BLaER1 treated with 17β-estradiol and CSF1 and Interleukin-3, amounts not matched to agents 10 nM and 100 nM (cell line): ENCODE measurements at regions not wholly inside any gene's neighbourhood (a gene's known extent, or its start where the extent isn't known, plus 50 kb on each side); places are given as distances from the start of the nearest gene placed in this dataset.

ENCODE experiments used
- H3K27ac ChIP-seq, 11 experiments: shearing (Covaris generic); formaldehyde crosslinking; 2 replicates each; pipeline ENCODE4 v1.8.1; 2022
- H3K27me3 ChIP-seq, 11 experiments: shearing (Covaris generic); formaldehyde crosslinking; 2 replicates each; pipeline ENCODE4 v1.8.1; 2022
- H3K36me3 ChIP-seq, 11 experiments: shearing (Covaris generic); formaldehyde crosslinking; 2 replicates each; pipeline ENCODE4 v1.8.1; 2022
- H3K4me1 ChIP-seq, 10 experiments: shearing (Covaris generic); formaldehyde crosslinking; 2 replicates each; pipeline ENCODE4 v1.8.1; 2022
- H3K4me2 ChIP-seq, 11 experiments: shearing (Covaris generic); formaldehyde crosslinking; 2 replicates each; pipeline ENCODE4 v1.8.1; 2022
- H3K4me3 ChIP-seq, 10 experiments: shearing (Covaris generic); formaldehyde crosslinking; 2 replicates each; pipeline ENCODE4 v1.8.1; 2022
- H3K9ac ChIP-seq, 11 experiments: shearing (Covaris generic); formaldehyde crosslinking; 2 replicates each; pipeline ENCODE4 v1.8.1; 2022
- H3K9me3 ChIP-seq, 11 experiments: shearing (Covaris generic); formaldehyde crosslinking; replicated peaks in 1 of 11; 2 replicates each; pipeline ENCODE4 v1.8.1; 2022
- H4K20me1 ChIP-seq, 11 experiments: shearing (Covaris generic); formaldehyde crosslinking; 2 replicates each; pipeline ENCODE4 v1.8.1; 2022
- Cebpa-rat ChIP-seq, 11 experiments: shearing (Covaris generic); IDR thresholded peaks; 2 replicates each; pipeline ENCODE4 v1.8.1; 2022

GRCh38 chr4:147303873-147304229, 177.0 kb upstream of the EDNRA start:
- H3K27ac ChIP-seq, result no peak overlapping the region
- H4K20me1 ChIP-seq, result no peaks in the 10 kb centered on the region
- H3K9ac ChIP-seq, result no peak overlapping the region
- H3K4me2 ChIP-seq, result no peak overlapping the region
- H3K4me3 ChIP-seq, result no peak overlapping the region
- no peaks in the 10 kb centered on the region for H3K36me3 ChIP-seq
- no peaks in the 10 kb centered on the region for H3K9me3 ChIP-seq
- H3K4me1 ChIP-seq, result no peaks in the 10 kb centered on the region
- no peak for TF ChIP-seq Cebpa-rat (IDR thresholded peaks at IDR 0.05)
- H3K27me3 ChIP-seq, result no peaks in the 10 kb centered on the region

GRCh38 chr4:147307896-147308674, 172.8 kb upstream of the EDNRA start:
- H3K9me3 ChIP-seq, result no peaks in the 10 kb centered on the region
- H3K4me3 ChIP-seq, result no peak overlapping the region
- H3K4me2 ChIP-seq, result no peak overlapping the region
- no peak overlapping the region for H3K27ac ChIP-seq
- H4K20me1 ChIP-seq, result no peaks in the 10 kb centered on the region
- no peaks in the 10 kb centered on the region for H3K4me1 ChIP-seq
- no peak for TF ChIP-seq Cebpa-rat (IDR thresholded peaks at IDR 0.05)
- no peaks in the 10 kb centered on the region for H3K27me3 ChIP-seq
- no peaks in the 10 kb centered on the region for H3K36me3 ChIP-seq
- no peak overlapping the region for H3K9ac ChIP-seq

GRCh38 chr4:147309434-147309833, 171.5 kb upstream of the EDNRA start:
- no peaks in the 10 kb centered on the region for H3K4me1 ChIP-seq
- H3K9ac ChIP-seq, result no peak overlapping the region
- H3K27ac ChIP-seq, result no peak overlapping the region
- H3K27me3 ChIP-seq, result no peaks in the 10 kb centered on the region
- H3K9me3 ChIP-seq, result no peaks in the 10 kb centered on the region
- no peaks in the 10 kb centered on the region for H4K20me1 ChIP-seq
- H3K36me3 ChIP-seq, result no peaks in the 10 kb centered on the region
- TF ChIP-seq Cebpa-rat (IDR thresholded peaks at IDR 0.05), result no peak
- no peak overlapping the region for H3K4me2 ChIP-seq
- H3K4me3 ChIP-seq, result no peak overlapping the region

- no peaks in the 10 kb centered on the region for H3K27me3 ChIP-seq
- no peaks in the 10 kb centered on the region for H3K9me3 ChIP-seq
- no peak overlapping the region for H3K4me3 ChIP-seq
- no peak overlapping the region for H3K27ac ChIP-seq
- H3K36me3 ChIP-seq, result no peaks in the 10 kb centered on the region
- no peak overlapping the region for H3K4me2 ChIP-seq
- no peak for TF ChIP-seq Cebpa-rat (IDR thresholded peaks at IDR 0.05)
- no peak overlapping the region for H3K9ac ChIP-seq
- H3K4me1 ChIP-seq, result no peaks in the 10 kb centered on the region
- no peaks in the 10 kb centered on the region for H4K20me1 ChIP-seq
Measured at GRCh38 chr4:147310312-147310711, 170.6 kb upstream of the EDNRA start.

DNA sequence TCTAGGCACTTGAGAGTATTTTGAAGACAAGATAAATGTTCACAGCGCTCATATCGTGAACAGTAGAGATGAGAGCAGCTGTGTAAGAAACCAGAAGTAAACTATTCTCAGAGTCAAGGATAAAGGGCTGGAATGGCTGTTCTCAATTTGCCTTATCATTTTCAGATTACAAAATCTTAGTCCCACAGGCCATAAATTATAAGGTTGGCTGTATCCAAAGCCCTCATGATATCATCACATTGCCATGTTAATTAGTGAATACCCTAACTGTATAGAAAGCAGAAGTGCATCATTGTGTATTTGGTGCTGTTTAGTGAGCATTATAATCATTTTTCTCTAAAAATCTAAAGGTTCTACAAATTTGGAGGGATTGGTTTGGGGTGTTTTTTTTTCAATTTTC, 168.9 kb upstream of the EDNRA start:
- Histone ChIP-seq H3K9ac (no peak overlapping the region), H3K27ac (no peak overlapping the region), H3K9me3 (no peaks in the 10 kb centered on the region), H4K20me1 (no peaks in the 10 kb centered on the region), H3K36me3 (no peaks in the 10 kb centered on the region), H3K27me3 (no peaks in the 10 kb centered on the region), H3K4me3 (no peak overlapping the region), H3K4me2 (no peak overlapping the region), H3K4me1 (no peaks in the 10 kb centered on the region)
- no peak for TF ChIP-seq Cebpa-rat (IDR thresholded peaks at IDR 0.05)

DNA sequence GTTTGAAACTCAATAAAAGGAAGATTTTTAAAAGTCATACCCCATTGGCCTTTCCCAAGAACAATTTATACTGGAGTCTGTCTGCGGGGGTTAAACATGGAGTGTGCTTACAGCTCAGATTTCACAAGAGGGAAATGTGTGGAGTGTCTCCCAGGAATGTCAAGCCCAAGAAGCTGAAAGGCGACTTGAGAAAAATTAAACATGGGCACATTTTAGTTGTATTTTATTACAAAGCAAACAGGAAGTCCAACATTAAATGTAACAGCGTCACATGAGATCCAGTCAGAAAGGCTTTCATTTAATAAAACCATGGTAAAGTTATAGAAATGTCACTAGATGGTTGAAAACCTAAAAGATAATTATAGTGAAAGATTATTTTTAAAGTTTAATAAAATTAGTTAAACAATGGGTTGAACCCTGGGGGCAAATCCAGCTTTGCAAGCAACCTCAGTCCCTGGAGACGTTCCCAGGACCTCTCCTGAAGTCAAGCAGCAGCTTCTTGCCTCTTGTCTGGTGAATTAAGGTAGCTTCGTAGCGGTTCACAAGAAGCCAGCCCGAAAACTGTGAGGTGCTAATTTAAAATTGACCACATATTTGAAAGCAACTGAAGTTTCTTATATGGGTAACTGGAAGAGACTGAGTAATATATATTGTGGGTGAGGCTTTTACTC, 168.4 kb upstream of the EDNRA start:
- H3K27me3 ChIP-seq, result no peaks in the 10 kb centered on the region
- no peaks in the 10 kb centered on the region for H4K20me1 ChIP-seq
- no peak overlapping the region for H3K9ac ChIP-seq
- H3K4me3 ChIP-seq, result no peak overlapping the region
- H3K27ac ChIP-seq, result no peak overlapping the region
- no peak overlapping the region for H3K4me2 ChIP-seq
- H3K9me3 ChIP-seq, result no peaks in the 10 kb centered on the region
- H3K4me1 ChIP-seq, result no peaks in the 10 kb centered on the region
- no peak for TF ChIP-seq Cebpa-rat (IDR thresholded peaks at IDR 0.05)
- no peaks in the 10 kb centered on the region for H3K36me3 ChIP-seq

DNA sequence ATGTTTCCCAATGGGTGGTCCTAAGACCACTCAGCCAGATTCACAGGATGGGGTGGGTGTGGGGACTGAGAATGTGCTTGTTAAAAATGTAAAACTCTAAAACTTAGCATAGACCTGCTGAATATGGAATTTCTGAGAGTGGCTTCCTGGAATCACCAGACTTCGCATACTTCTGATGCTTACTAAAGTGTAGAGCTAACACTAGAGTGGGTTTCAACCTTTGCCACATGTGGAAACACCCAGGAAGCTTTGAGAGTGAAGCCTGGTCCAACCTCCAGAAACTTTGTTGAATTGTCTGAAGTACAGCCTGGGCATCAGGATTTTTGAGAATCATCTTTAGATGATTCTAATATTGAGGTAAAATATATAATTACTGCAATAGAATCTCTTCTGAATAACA, 167.8 kb upstream of the EDNRA start:
- Histone ChIP-seq H3K9ac (no peak overlapping the region), H4K20me1 (no peaks in the 10 kb centered on the region), H3K27ac (no peak overlapping the region), H3K4me3 (no peak overlapping the region), H3K4me1 (no peaks in the 10 kb centered on the region), H3K4me2 (no peak overlapping the region), H3K9me3 (no peaks in the 10 kb centered on the region), H3K36me3 (no peaks in the 10 kb centered on the region), H3K27me3 (no peaks in the 10 kb centered on the region)
- TF ChIP-seq Cebpa-rat (IDR thresholded peaks at IDR 0.05), result no peak

GRCh38 chr4:147318586-147318985, 162.3 kb upstream of the EDNRA start:
- TF ChIP-seq Cebpa-rat (IDR thresholded peaks at IDR 0.05), result no peak
- no peak overlapping the region for H3K4me3 ChIP-seq
- no peak overlapping the region for H3K9ac ChIP-seq
- H3K27ac ChIP-seq, result no peak overlapping the region
- no peak overlapping the region for H3K4me2 ChIP-seq
- H3K9me3 ChIP-seq, result no peaks in the 10 kb centered on the region
- no peaks in the 10 kb centered on the region for H4K20me1 ChIP-seq
- H3K27me3 ChIP-seq, result no peaks in the 10 kb centered on the region
- no peaks in the 10 kb centered on the region for H3K36me3 ChIP-seq
- H3K4me1 ChIP-seq, result no peaks in the 10 kb centered on the region

DNA sequence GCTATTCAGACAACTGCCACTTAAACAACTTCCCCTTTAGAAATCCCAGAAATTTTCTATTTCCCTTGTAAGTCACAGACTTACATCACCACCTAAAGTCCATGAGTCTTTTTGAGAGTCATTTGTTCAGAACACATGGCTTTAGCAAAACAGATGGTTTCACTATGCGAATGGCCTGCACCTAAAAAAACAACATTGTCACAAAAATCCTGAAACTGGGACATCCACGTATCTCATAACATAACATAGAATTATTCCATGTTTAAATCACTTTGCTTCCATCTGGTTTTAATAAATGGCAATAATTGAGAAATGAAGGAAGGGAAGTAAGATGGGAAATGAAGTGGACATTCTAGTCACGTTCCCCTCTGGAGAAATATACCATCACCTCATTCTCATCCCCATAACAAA, 155.3 kb upstream of the EDNRA start:
- H4K20me1 ChIP-seq, result no peaks in the 10 kb centered on the region
- H3K4me3 ChIP-seq, result no peak overlapping the region
- peak overlapping the region in 2 of 11 experiments; percentile 17 to 18; a peak in 2 of 22 replicates for H3K27ac ChIP-seq
- H3K4me1 ChIP-seq, result peaks cover 0 to 26% (median 0%) of the 10 kb centered on the region in 10 experiments; a peak in 4 of 20 replicates
- TF ChIP-seq Cebpa-rat (IDR thresholded peaks at IDR 0.05), result no peak
- H3K4me2 ChIP-seq, result peak overlapping the region in 2 of 11 experiments; percentile 18 to 43; a peak in 2 of 22 replicates
- H3K9ac ChIP-seq, result no peak overlapping the region
- H3K27me3 ChIP-seq, result no peaks in the 10 kb centered on the region
- no peaks in the 10 kb centered on the region for H3K36me3 ChIP-seq
- no peaks in the 10 kb centered on the region for H3K9me3 ChIP-seq

DNA sequence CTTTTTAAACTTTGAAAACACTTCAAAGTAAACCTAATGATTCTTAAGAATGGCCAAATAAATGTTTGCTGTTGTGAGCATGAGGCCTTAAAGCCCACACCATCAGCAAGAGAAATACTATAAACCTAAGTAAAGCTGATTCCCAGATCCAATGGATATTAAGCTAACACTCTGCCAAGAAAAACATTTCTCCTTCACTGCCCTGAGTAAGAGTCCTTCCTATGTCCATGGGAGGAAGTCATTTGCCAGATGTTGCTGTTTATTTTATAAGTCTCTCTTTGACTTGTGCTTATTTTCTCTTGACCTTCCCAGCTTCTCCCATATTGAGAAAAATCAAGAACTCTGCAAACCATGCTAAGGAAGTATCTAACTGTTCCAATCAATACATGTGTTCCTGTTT, 154.3 kb upstream of the EDNRA start:
- no peaks in the 10 kb centered on the region for H3K27me3 ChIP-seq
- no peaks in the 10 kb centered on the region for H3K9me3 ChIP-seq
- H3K4me3 ChIP-seq, result no peak overlapping the region
- TF ChIP-seq Cebpa-rat (IDR thresholded peaks at IDR 0.05), result no peak
- peaks cover 0 to 30% (median 0%) of the 10 kb centered on the region in 10 experiments; a peak in 4 of 20 replicates for H3K4me1 ChIP-seq
- H3K27ac ChIP-seq, result no peak overlapping the region
- H3K4me2 ChIP-seq, result peak overlapping the region in 1 of 11 experiments; percentile 13; a peak in 1 of 22 replicates
- H3K36me3 ChIP-seq, result no peaks in the 10 kb centered on the region
- no peak overlapping the region for H3K9ac ChIP-seq
- H4K20me1 ChIP-seq, result no peaks in the 10 kb centered on the region
